HuH-7.5 (cell line): ENCODE measurements at regions not wholly inside any gene's neighbourhood (a gene's known extent, or its start where the extent isn't known, plus 50 kb on each side); places are given as distances from the start of the nearest gene placed in this dataset.
A peak's percentile ranks its signal among the peaks of the same experiment; 100 is the strongest.

Experiments
- DNase-seq: peaks from one replicate; pipeline ENCODE4 v3.0.0; 2011; ENCODE audit warnings: low spot score

- no peak for DNase-seq
Observed at GRCh38 chr13:75231235-75231634, 250.7 kb downstream of the TBC1D4 start.

- DNase-seq, result no peak
Observed at GRCh38 chr13:75226733-75227435, 255.1 kb downstream of the TBC1D4 start.

DNA sequence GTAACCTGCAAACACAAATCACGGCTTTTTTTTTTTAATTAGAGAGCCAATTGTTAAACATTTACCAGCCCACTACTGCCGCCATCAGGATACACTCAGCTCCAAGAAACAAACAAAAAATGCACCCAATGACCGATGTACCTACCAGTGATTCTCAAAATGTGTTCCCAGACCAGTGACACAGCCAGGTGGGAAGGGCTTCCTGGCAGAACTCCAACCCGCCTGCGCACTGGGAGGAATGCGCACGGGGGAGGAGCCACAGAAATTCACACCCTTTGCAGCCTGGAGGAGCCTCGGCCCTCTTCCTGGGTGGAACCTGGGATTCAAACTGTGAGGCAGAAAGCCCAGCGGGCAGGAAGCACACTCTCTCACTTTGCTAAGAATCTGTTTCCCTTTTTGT lies 255.9 kb downstream of the TBC1D4 start:
- no peak for DNase-seq

GRCh38 chr13:75225288-75226032 lies 256.5 kb downstream of the TBC1D4 start:
- DNase-seq, result no peak

DNA sequence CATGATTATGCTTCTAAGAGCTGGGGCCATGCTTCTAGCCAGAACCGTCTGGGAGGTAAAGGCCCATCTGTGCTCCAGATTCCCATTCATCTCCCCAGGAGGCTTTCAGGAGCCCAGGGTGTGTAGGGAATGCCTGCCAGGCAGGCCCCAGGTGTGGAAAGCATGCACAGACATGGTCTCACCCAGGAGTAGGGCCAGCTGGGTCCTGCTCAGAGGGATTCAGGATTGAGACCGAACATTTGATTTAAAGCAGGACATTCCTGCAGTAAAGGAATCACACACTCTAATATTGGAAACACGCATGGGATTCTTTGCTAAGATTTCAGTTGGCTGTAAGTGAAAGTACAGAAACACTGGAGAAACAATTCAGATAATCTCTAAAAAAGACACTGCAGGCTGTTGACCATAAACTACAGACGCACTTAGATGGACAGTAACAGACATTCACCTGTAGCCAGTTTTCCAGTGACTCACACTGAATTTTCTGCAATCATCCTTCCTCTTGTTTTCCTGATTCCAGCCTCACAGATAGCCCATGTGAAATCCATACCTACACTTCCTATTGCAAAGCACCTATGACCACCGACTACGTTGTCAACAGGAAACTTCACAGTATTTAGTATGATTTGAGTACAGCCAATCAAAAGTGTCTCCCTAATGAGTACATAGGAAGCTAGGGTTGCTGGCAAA lies 257.8 kb downstream of the TBC1D4 start:
- DNase-seq, result no peak

DNA sequence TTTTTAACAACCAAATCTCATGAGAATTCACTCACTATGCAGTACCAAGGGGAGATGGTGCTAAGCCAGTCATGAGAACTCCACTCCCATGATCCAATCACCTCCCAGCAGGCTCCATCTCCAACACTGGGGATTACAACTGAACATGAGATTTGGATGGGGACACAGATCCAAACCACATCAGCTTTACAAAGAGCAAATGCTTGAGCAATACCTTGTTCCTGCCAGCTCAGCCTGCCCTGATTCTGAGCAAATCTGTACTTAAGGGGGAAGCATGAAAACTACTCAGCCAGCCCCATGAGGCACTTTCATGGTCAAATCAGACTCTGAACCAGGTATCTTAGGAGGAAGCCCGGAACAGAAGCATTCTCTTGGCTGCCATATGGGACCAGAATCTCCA lies 259.9 kb downstream of the TBC1D4 start:
- DNase-seq, result no peak

DNA sequence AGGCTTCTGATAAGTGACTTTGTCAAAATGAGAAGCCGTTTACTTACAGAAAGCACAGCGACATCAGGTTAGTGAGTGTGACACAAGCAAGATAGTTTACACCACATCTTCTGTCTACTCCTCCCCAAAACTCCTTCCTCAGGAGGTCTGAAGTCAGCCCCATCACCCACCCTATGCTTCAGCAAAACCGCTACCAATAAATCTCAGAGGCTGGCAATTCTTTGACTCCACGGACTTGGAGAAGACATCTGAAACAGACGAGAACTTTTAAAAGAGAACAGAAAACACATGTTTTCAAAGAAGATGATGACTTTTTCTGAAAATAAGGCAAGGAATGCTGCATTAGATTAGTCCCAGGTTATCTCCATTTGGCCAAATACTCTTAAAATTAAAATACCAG lies 261.1 kb downstream of the TBC1D4 start:
- no peak for DNase-seq

DNA sequence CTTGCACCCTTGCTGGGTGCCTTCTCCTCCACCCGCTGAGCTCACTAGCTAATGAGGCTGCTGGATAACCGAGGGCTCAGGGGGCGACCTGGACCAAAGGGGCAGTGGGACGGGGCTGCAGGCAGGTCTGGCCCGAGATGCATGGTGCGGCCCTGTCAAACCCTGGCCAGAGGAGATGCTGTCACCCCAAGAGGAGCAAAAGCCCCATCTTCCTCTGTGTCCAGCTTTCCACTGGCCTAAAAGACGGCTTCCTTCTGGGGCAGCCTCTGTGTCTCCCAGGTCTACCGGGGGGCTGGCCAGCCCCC lies 261.8 kb downstream of the TBC1D4 start:
- DNase-seq, result no peak

DNA sequence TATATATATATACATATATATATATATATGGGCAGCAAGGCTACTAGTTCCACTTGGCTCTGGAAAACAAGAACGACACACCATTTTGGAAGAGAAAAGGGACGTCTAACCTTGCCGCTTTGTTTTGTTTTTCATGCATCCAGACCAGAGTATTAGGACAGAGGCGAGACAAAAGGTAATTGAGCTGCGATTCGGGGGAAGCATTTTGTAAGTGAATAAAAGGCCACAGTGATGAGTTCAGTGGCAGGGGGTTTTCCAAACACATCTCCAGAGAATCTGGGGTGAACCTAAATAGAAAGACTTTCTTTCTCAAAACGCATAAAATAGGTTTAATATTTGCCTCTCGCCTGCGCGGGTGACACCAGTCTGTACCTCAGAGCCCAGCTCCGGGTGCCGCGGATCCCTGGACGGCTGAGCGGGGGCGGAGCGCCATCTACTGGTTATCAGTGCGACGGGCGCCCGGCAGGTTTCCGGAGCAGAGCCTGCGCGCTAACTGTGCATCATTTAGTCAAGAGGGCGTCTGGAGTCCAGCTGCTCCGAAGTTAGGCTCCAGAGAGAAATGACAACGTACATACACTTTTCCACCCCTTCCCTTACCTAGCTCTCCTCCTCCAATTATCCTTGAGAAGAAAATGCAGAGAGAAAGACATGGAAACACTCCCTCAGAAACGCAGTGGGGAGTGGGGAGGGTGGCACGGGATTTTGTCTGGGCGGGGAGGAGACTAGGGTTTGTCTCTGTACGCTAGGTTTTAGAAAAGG lies 262.3 kb downstream of the TBC1D4 start:
- peak; percentile 65 for DNase-seq

- DNase-seq, result no peak
Observed at GRCh38 chr13:75217949-75218348, 264.0 kb downstream of the TBC1D4 start.

GRCh38 chr13:75216038-75216437 lies 265.9 kb downstream of the TBC1D4 start:
- DNase-seq, result no peak

GRCh38 chr13:75214846-75215245 lies 267.1 kb downstream of the TBC1D4 start:
- DNase-seq, result no peak

- no peak for DNase-seq
Observed at GRCh38 chr13:75202981-75203380, 279.0 kb downstream of the TBC1D4 start.

DNA sequence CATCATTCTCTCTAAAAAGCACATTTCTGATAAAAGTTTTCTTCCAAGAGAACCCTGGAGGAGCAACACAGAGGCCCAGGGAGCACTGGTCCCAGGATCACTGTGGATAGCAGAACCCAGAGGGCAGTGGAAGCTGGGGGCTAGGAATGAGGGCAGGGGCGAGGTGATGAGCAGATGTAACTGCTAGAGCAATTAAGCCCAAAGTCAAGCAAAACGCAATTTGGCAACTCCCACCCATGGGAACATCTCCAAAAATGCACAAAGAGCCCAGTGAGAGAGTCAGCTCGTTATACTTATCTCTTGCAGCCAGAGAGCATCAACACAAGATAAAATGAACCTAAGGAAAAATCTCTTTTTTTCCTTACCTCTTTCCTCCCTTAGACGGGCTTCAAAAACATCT lies 284.2 kb downstream of the TBC1D4 start:
- DNase-seq, result no peak

GRCh38 chr13:75196147-75196837 lies 285.7 kb downstream of the TBC1D4 start:
- DNase-seq, result no peak

- no peak for DNase-seq
Observed at GRCh38 chr13:75195495-75196146, 286.3 kb downstream of the TBC1D4 start.

- DNase-seq, result no peak
Observed at GRCh38 chr13:75194717-75195462, 287.1 kb downstream of the TBC1D4 start.

DNA sequence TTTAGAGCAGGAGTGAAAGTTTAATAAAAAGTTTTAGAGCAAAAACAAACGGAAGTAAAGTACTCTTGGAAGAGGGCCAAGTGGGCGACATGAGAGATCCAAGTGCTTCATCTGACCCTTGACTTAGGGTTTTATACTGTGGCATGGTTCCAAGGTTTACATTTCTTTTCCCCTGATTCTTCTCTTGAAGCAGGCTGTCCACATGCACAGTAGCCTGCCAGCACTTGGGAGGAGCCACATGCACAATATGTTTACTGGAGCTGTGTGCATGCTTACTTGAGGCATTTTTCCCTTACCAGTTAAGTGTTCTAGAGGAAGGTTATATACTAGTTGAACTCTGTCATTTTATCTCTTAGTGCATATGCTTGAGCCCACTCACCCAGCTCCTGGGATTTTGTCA lies 295.6 kb downstream of the TBC1D4 start:
- no peak for DNase-seq

GRCh38 chr13:75181906-75182305 lies 300.1 kb downstream of the TBC1D4 start:
- DNase-seq, result no peak

- no peak for DNase-seq
Observed at GRCh38 chr13:75180805-75181455, 301.0 kb downstream of the TBC1D4 start.
